Mesenchymal stem cell (in vitro differentiated cells and primary cell): ENCODE measurements at regions not wholly inside any gene's neighbourhood (a gene's known extent, or its start where the extent isn't known, plus 50 kb on each side); places are given as distances from the start of the nearest gene placed in this dataset.

Source experiments
- DNase-seq: peaks from one replicate; pipeline ENCODE4 v3.0.0-alpha.2; 2013
- H2AFZ ChIP-seq: one replicate; pipeline ENCODE4 v1.6.1; 2013; ENCODE audit warnings: low read depth, mild to moderate bottlenecking, control low read depth, inconsistent platforms, low read length, moderate library complexity
- H2AK5ac ChIP-seq: 2 replicates; pipeline ENCODE4 v1.6.1; 2013; ENCODE audit warnings: low read length, moderate library complexity, mild to moderate bottlenecking, inconsistent platforms; ENCODE audit not compliant: severe bottlenecking
- H2BK120ac ChIP-seq: one replicate; pipeline ENCODE4 v1.6.1; 2013; ENCODE audit warnings: low read depth, mild to moderate bottlenecking, inconsistent platforms, low read length, moderate library complexity
- H2BK12ac ChIP-seq, 2 experiments: one replicate each; pipeline ENCODE4 v1.6.1; 2013; ENCODE audit warnings: inconsistent platforms in 2 of 2, low read length in 2 of 2, mild to moderate bottlenecking in 2 of 2, moderate library complexity in 2 of 2, control low read depth in 1 of 2
- H2BK15ac ChIP-seq: one replicate; pipeline ENCODE4 v1.6.1; 2013; ENCODE audit warnings: mild to moderate bottlenecking, low read depth, inconsistent platforms; ENCODE audit not compliant: poor library complexity, severe bottlenecking
- H2BK5ac ChIP-seq: 2 replicates; pipeline ENCODE4 v1.6.1; 2013; ENCODE audit warnings: low read depth, mild to moderate bottlenecking, low read length, control low read depth, inconsistent platforms; ENCODE audit not compliant: poor library complexity, severe bottlenecking
- H3K14ac ChIP-seq, 2 experiments: one replicate each; pipeline ENCODE4 v1.6.1; 2013; ENCODE audit warnings: inconsistent platforms in 2 of 2, low read length in 2 of 2, control low read depth in 1 of 2, mild to moderate bottlenecking in 1 of 2, moderate library complexity in 1 of 2
- H3K18ac ChIP-seq, 2 experiments: one replicate each; pipeline ENCODE4 v1.6.1; 2013; ENCODE audit warnings: inconsistent platforms in 2 of 2, low read length in 2 of 2, control low read depth in 1 of 2, low read depth in 1 of 2, mild to moderate bottlenecking in 1 of 2
- H3K23ac ChIP-seq, 2 experiments: one replicate each; pipeline ENCODE4 v1.6.1; 2013; ENCODE audit warnings: inconsistent platforms in 2 of 2, low read length in 2 of 2, mild to moderate bottlenecking in 2 of 2, moderate library complexity in 2 of 2, control low read depth in 1 of 2
- H3K27ac ChIP-seq: 2 replicates; pipeline ENCODE4 v1.5.1; 2013; ENCODE audit warnings: mild to moderate bottlenecking, moderate library complexity, low read length, control low read depth, inconsistent platforms; ENCODE audit not compliant: poor library complexity, severe bottlenecking
- H3K27me3 ChIP-seq, 2 experiments: 2 replicates each; pipeline versions ENCODE4 v1.6.1 to v1.7.0; 2013; ENCODE audit warnings: low read length in 2 of 2, mild to moderate bottlenecking in 2 of 2, moderate library complexity in 2 of 2, control low read depth in 1 of 2, inconsistent platforms in 1 of 2; ENCODE audit not compliant: control insufficient read depth in 1 of 2, insufficient read depth in 1 of 2
- H3K36me3 ChIP-seq, 2 experiments: 2 replicates each; pipeline versions ENCODE4 v1.6.1 to v1.7.0; 2013; ENCODE audit warnings: low read length in 2 of 2, control low read depth in 1 of 2, inconsistent platforms in 1 of 2, low read depth in 1 of 2, mild to moderate bottlenecking in 1 of 2; ENCODE audit not compliant: insufficient read depth in 2 of 2, control insufficient read depth in 1 of 2
- H3K4ac ChIP-seq, 2 experiments: one replicate each; pipeline ENCODE4 v1.6.1; 2013; ENCODE audit warnings: inconsistent platforms in 2 of 2, low read length in 2 of 2, mild to moderate bottlenecking in 2 of 2, moderate library complexity in 2 of 2, control low read depth in 1 of 2, low read depth in 1 of 2
- H3K4me1 ChIP-seq: 2 replicates; pipeline ENCODE4 v1.6.1; 2013; ENCODE audit warnings: low read depth, low read length, control low read depth; ENCODE audit not compliant: control insufficient read depth, insufficient read depth
- H3K4me2 ChIP-seq: 2 replicates; pipeline ENCODE4 v1.6.1; 2013; ENCODE audit warnings: low read length, mild to moderate bottlenecking, inconsistent platforms; ENCODE audit not compliant: poor library complexity, severe bottlenecking
- H3K4me3 ChIP-seq, 2 experiments: 2 replicates each; pipeline versions ENCODE4 v1.5.1 to v1.7.0; 2013; ENCODE audit warnings: low read length in 2 of 2, mild to moderate bottlenecking in 2 of 2, control low read depth in 1 of 2, low read depth in 1 of 2; ENCODE audit not compliant: insufficient read depth in 1 of 2
- H3K79me1 ChIP-seq: replicated peaks from 2 replicates; pipeline ENCODE4 v1.6.1; 2013; ENCODE audit warnings: mild to moderate bottlenecking, control low read depth, low read length, inconsistent platforms; ENCODE audit not compliant: poor library complexity, severe bottlenecking
- H3K9ac ChIP-seq: 2 replicates; pipeline ENCODE4 v1.7.0; 2013; ENCODE audit warnings: mild to moderate bottlenecking, low read length, moderate library complexity
- H3K9me3 ChIP-seq: 2 replicates; pipeline ENCODE4 v1.7.0; 2013; ENCODE audit warnings: mild to moderate bottlenecking, low read length; ENCODE audit not compliant: control insufficient read depth
- H4K8ac ChIP-seq: one replicate; pipeline ENCODE4 v1.6.1; 2013; ENCODE audit warnings: inconsistent platforms, mild to moderate bottlenecking, low read length, moderate library complexity
- H4K91ac ChIP-seq: one replicate; pipeline ENCODE4 v1.6.1; 2013; ENCODE audit warnings: mild to moderate bottlenecking, low read length, inconsistent platforms
- WGBS: methylation state at CpG from one replicate; pipeline ENCODE4 v1.1.7; 2013; ENCODE audit warnings: mixed read lengths; 5-methylcytosine and 5-hydroxymethylcytosine counted together

DNA sequence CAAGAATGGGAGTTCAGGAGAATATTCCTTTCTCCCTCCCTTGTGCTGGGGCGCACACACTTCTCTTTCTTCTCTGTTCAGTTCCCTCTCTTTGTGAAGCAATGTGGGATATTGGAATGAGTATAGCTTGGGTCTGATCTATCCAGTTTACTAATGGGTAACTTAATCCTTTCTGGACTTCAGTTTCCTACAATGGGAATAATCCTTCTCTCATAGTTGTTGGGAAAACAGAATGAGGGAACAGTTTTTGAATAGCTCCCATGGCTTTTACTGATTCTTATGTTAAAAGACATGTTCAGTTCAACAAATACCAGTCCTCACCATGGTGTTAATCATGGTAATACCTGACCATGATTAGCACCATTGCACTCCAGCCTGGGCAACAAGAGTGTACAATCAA is 93.1 kb downstream of the ARL4C start:
- Histone ChIP-seq H2BK5ac (no peak overlapping the region), H3K27ac (no peak overlapping the region), H3K18ac (no peak overlapping the region), H3K27me3 (no peaks in the 10 kb centered on the region), H2BK15ac (no peak overlapping the region), H3K4me2 (no peak overlapping the region), H4K8ac (no peak overlapping the region), H3K23ac (no peak overlapping the region), H3K9ac (no peak overlapping the region), H2AFZ (no peak overlapping the region), H3K4me3 (no peak overlapping the region), H3K4ac (no peak overlapping the region), H2BK12ac (no peak overlapping the region), H2BK120ac (no peak overlapping the region), H3K14ac (no peak overlapping the region), H3K36me3 (no peaks in the 10 kb centered on the region), H3K9me3 (no peaks in the 10 kb centered on the region), H3K4me1 (peaks cover 10% of the 10 kb centered on the region), H4K91ac (no peak overlapping the region), H2AK5ac (no peak overlapping the region), H3K79me1 (no peaks in the 10 kb centered on the region)
- WGBS = no CpG with 5 or more reads among the region's 1 CpG
- no peak for DNase-seq

DNA sequence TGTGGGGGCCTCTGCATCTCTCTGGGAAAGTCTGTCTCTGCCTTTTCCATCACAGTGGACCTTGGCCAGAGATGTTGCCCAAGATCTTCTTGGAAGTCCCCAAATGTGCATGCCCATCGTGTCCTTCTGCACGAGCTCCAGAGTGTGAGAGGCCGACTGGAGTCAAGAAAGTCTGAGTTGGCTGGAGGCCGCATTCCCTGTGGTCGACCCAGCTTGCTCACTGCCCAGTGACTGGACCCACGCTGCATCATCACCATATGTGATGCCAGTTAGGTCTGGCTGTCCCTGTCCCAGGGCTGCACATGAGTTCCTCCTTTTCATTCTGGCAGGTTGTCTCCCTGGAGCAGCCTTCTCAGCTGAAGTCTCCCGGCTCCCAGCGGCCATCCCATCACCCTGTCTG is 93.8 kb downstream of the ARL4C start:
- no peak for DNase-seq
- Histone ChIP-seq H3K18ac (no peak overlapping the region), H2BK15ac (no peak overlapping the region), H3K9ac (no peak overlapping the region), H3K4me2 (no peak overlapping the region), H3K9me3 (no peaks in the 10 kb centered on the region), H4K8ac (no peak overlapping the region), H3K36me3 (no peaks in the 10 kb centered on the region), H3K4me1 (peaks cover 10% of the 10 kb centered on the region), H3K4ac (no peak overlapping the region), H3K27me3 (no peaks in the 10 kb centered on the region), H3K4me3 (no peak overlapping the region), H2BK120ac (no peak overlapping the region), H3K14ac (no peak overlapping the region), H3K79me1 (no peaks in the 10 kb centered on the region), H3K27ac (no peak overlapping the region), H2AK5ac (peak overlapping the region; percentile 11), H2AFZ (no peak overlapping the region), H2BK12ac (no peak overlapping the region), H3K23ac (no peak overlapping the region), H4K91ac (no peak overlapping the region), H2BK5ac (no peak overlapping the region)
- WGBS = 89% methylated on average over 8 of the region's 8 CpGs

DNA sequence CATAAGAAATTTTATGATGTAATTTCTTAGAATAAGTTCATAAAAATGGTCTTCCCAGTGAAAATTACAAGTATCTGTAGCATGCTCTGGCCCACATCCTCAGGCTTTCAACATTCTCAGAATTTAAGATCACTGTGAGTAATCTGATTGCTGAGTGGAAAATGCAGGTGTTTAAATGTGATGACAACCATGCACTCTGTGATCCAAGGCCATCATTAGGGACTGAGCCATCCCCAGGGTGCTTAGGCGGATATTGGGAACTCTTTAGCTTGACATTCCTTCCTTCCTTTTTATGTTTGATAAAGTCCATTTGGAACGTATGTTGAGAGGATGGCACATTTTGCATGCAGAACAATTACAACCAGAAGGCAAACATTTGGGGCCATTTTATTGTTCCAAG is 95.5 kb downstream of the ARL4C start:
- peaks cover 12% of the 10 kb centered on the region for H3K4me1 ChIP-seq
- no peaks in the 10 kb centered on the region for H3K9me3 ChIP-seq
- H2BK120ac ChIP-seq = no peak overlapping the region
- H2BK5ac ChIP-seq = no peak overlapping the region
- 70% methylated on average over 2 of the region's 2 CpGs for WGBS
- H4K8ac ChIP-seq = no peak overlapping the region
- H3K4ac ChIP-seq = no peak overlapping the region
- no peak overlapping the region for H3K4me2 ChIP-seq
- no peak overlapping the region for H2BK12ac ChIP-seq
- H3K79me1 ChIP-seq = no peaks in the 10 kb centered on the region
- H2BK15ac ChIP-seq = no peak overlapping the region
- H3K9ac ChIP-seq = no peak overlapping the region
- no peak overlapping the region for H3K27ac ChIP-seq
- H3K36me3 ChIP-seq = no peaks in the 10 kb centered on the region
- no peak overlapping the region for H3K18ac ChIP-seq
- no peak overlapping the region for H3K4me3 ChIP-seq
- no peak overlapping the region for H3K23ac ChIP-seq
- no peak overlapping the region for H4K91ac ChIP-seq
- no peak for DNase-seq
- no peak overlapping the region for H2AFZ ChIP-seq
- H3K27me3 ChIP-seq = no peaks in the 10 kb centered on the region
- H2AK5ac ChIP-seq = no peak overlapping the region
- H3K14ac ChIP-seq = no peak overlapping the region

DNA sequence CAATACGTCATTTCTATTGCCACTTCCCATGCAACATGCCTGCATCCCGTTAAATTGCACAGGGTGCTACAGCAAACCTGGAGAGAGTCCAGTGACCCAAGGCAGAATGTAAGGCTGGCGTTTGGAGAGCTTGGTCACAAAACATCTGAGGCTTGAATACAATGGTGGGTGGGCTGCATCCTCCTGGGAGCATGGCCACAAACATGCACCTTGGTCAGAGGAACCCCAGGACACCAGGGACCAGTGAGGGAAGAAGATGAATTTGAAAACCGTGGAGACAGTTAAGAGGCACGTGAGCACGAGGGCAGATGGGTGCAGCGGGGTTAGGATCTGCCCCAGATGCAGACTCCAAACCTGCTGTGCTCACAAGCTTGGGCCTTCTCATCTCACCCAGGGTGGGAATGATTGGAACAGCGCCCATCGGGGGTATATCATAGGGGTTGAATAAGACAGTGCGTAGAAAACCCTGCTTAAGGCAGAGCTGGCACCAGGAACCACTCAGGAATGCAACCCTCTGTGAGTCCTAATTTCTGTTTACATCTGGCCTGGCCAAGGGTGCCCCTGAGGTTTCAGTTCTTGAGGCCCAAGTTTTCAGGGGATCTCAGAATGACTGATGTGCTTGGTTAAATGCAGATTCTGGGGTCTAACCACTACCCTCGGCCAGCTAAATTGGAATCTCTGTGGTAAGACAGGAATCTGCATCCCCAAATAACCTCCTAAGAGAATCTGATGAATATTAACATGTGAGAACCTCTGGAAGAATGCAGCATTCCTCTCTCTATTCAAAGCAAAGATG is 97.2 kb downstream of the ARL4C start:
- no peaks in the 10 kb centered on the region for H3K27me3 ChIP-seq
- DNase-seq = no peak
- no peak overlapping the region for H2BK120ac ChIP-seq
- H3K79me1 ChIP-seq = no peaks in the 10 kb centered on the region
- no peak overlapping the region for H2BK15ac ChIP-seq
- H3K9me3 ChIP-seq = no peaks in the 10 kb centered on the region
- no peak overlapping the region for H4K91ac ChIP-seq
- H3K27ac ChIP-seq = peak overlapping the region; percentile 31
- no peak overlapping the region for H2BK12ac ChIP-seq
- no peak overlapping the region for H2AFZ ChIP-seq
- no peak overlapping the region for H3K18ac ChIP-seq
- H3K4me2 ChIP-seq = no peak overlapping the region
- H3K23ac ChIP-seq = no peak overlapping the region
- H3K4me3 ChIP-seq = no peak overlapping the region
- no peak overlapping the region for H3K9ac ChIP-seq
- H4K8ac ChIP-seq = no peak overlapping the region
- H3K14ac ChIP-seq = no peak overlapping the region
- H2AK5ac ChIP-seq = peak overlapping the region; percentile 88
- H3K4ac ChIP-seq = no peak overlapping the region
- H3K36me3 ChIP-seq = no peaks in the 10 kb centered on the region
- 96% methylated on average over 10 of the region's 11 CpGs for WGBS
- H3K4me1 ChIP-seq = peaks cover 21% of the 10 kb centered on the region
- no peak overlapping the region for H2BK5ac ChIP-seq
